HepG2 (cell line): ENCODE measurements at regions not wholly inside any gene's neighbourhood (a gene's known extent, or its start where the extent isn't known, plus 50 kb on each side); places are given as distances from the start of the nearest gene placed in this dataset.

Experiments used
- ATAC-seq: fragments of 200-7000 bp; cut with Tn5 transposase; 3 replicates; pipeline ENCODE4 v1.9.1; 2020; ENCODE audit warnings: mild to moderate bottlenecking, moderate library complexity
- BruUV-seq: library from RNA; stranded (reverse); fragments of 400-500 nt; replicated peaks from 2 replicates; lab custom pipeline; 2021; lab: Mats Ljungman, UMichigan
- CTCF ChIA-PET: fragments of 300-600 bp; formaldehyde crosslinking; extraction: SDS; loops from one replicate; lab custom pipeline; 2021; ENCODE audit warnings: low total read pairs, inconsistent platforms, low intra/inter-chr PET ratio; lab: Yijun Ruan, JAX
- POLR2A ChIA-PET: fragments of 350-600 bp; sonication (Branson Sonifier 250); formaldehyde crosslinking; loops from one replicate; lab custom pipeline; 2020; ENCODE audit warnings: antibody characterized with exemption, inconsistent platforms; lab: Yijun Ruan, JAX
- DNase-seq: peaks from one replicate; pipeline ENCODE4 v3.0.0-alpha.2; 2015; ENCODE audit warnings: low spot score
- FAIRE-seq: peaks from 3 replicates; lab custom pipeline; 2011; peaks lifted over from hg19 to GRCh38; lab: Jason Lieb, UNC
- H2AFZ ChIP-seq: one replicate; pipeline ENCODE4 v1.6.1; 2011; ENCODE audit warnings: low read length, inconsistent platforms
- H3K27ac ChIP-seq: fragments of 300-600 bp; 3 replicates; pipeline ENCODE4 v1.8.0; 2011; ENCODE audit warnings: mixed run types, mild to moderate bottlenecking, mixed read lengths, low read length, inconsistent platforms; ENCODE audit not compliant: insufficient read depth; ENCODE audit errors: extremely low read length
- H3K27me3 ChIP-seq, 2 experiments: fragments of 200-600 bp in 1 of 2; 2 replicates in 1 of 2; 3 replicates in 1 of 2; pipeline versions ENCODE4 v1.6.0 to v1.8.0; 2011; ENCODE audit warnings: low read length in 2 of 2, mild to moderate bottlenecking in 2 of 2, moderate library complexity in 2 of 2, inconsistent platforms in 1 of 2; ENCODE audit not compliant: insufficient read depth in 2 of 2, control insufficient read depth in 1 of 2
- H3K36me3 ChIP-seq, 2 experiments: fragments of 200-600 bp in 1 of 2; replicated peaks in 1 of 2; 2 replicates in 1 of 2; 3 replicates in 1 of 2; pipeline versions ENCODE4 v1.5.1 to v1.8.0; 2011; ENCODE audit warnings: low read length in 2 of 2, inconsistent platforms in 1 of 2; ENCODE audit not compliant: insufficient read depth in 2 of 2, control insufficient read depth in 1 of 2
- H3K4me1 ChIP-seq: 2 replicates; pipeline ENCODE4 v1.5.1; 2012; ENCODE audit warnings: low read length, inconsistent platforms; ENCODE audit not compliant: insufficient read depth
- H3K4me2 ChIP-seq: 2 replicates; pipeline ENCODE4 v1.6.0; 2011; ENCODE audit warnings: low read depth, low read length, inconsistent platforms
- H3K4me3 ChIP-seq, 3 experiments: fragments of 200-600 bp in 1 of 3; sonication (generic), shearing (Covaris generic) in 1 of 3; replicated peaks in 1 of 3; 2 replicates each; pipeline ENCODE4 v1.5.1; 2011 to 2016; ENCODE audit warnings: low read length in 3 of 3, inconsistent platforms in 2 of 3, low read depth in 2 of 3, mild to moderate bottlenecking in 2 of 3, control low read depth in 1 of 3, mixed read lengths in 1 of 3; ENCODE audit not compliant: insufficient read depth in 1 of 3
- H3K79me2 ChIP-seq: one replicate; pipeline ENCODE4 v1.6.1; 2011; ENCODE audit warnings: low read length, inconsistent platforms; ENCODE audit not compliant: insufficient read depth
- H3K9ac ChIP-seq: 2 replicates; pipeline ENCODE4 v1.6.0; 2011; ENCODE audit warnings: mild to moderate bottlenecking, low read depth, low read length, inconsistent platforms; ENCODE audit not compliant: insufficient read depth
- H3K9me3 ChIP-seq: 2 replicates; pipeline ENCODE4 v1.5.1; 2012; ENCODE audit warnings: mild to moderate bottlenecking, low read length
- H4K20me1 ChIP-seq: 2 replicates; pipeline ENCODE4 v1.6.0; 2011; ENCODE audit warnings: inconsistent platforms, mild to moderate bottlenecking, low read length, moderate library complexity; ENCODE audit not compliant: insufficient read depth
- BHLHE40 ChIP-seq: IDR thresholded peaks from 2 replicates; pipeline ENCODE4 v1.6.1; 2011; ENCODE audit warnings: low read length, improper control_type of control experiment
- CBFB ChIP-seq: sonication (generic); formaldehyde crosslinking; IDR thresholded peaks from 2 replicates; pipeline ENCODE4 v1.4.0; 2020; ENCODE audit warnings: missing genetic modification reagents
- KLF6 ChIP-seq: IDR thresholded peaks from 2 replicates; pipeline ENCODE4 v1.8.0; 2016; ENCODE audit warnings: missing biosample characterization, missing genetic modification reagents
- SMAD3 ChIP-seq: sonication (generic); formaldehyde crosslinking; IDR thresholded peaks from 2 replicates; pipeline ENCODE4 v1.4.0; 2020; ENCODE audit warnings: missing genetic modification reagents
- SP4 ChIP-seq: sonication (generic); formaldehyde crosslinking; IDR thresholded peaks from 2 replicates; pipeline ENCODE4 v1.8.1; 2023; ENCODE audit warnings: mild to moderate bottlenecking, missing genetic modification reagents
- SRSF4 ChIP-seq: fragments of 200-400 bp; formaldehyde crosslinking; IDR thresholded peaks from one replicate; pipeline ENCODE4 v1.6.1; 2018; ENCODE audit warnings: mild to moderate bottlenecking, low read depth, low read length, moderate library complexity; ENCODE audit not compliant: poor library complexity, severe bottlenecking
- TBX2 ChIP-seq: sonication (generic); formaldehyde crosslinking; IDR thresholded peaks from 2 replicates; pipeline ENCODE4 v1.5.0; 2020; ENCODE audit warnings: missing genetic modification reagents, mild to moderate bottlenecking, borderline replicate concordance
- ZBTB3 ChIP-seq: sonication (generic); formaldehyde crosslinking; IDR thresholded peaks from 2 replicates; pipeline ENCODE4 v1.4.0; 2020; ENCODE audit warnings: low read depth, mild to moderate bottlenecking, moderate library complexity, missing genetic modification reagents, borderline replicate concordance
- ZSCAN22 ChIP-seq: sonication (generic); formaldehyde crosslinking; IDR thresholded peaks from 2 replicates; pipeline ENCODE4 v1.4.0; 2020; ENCODE audit warnings: mild to moderate bottlenecking, missing genetic modification reagents
- WGBS: methylation state at CpG from one replicate; pipeline ENCODE4 v1.1.6; 2017; ENCODE audit warnings: low lambda C conversion rate; 5-methylcytosine and 5-hydroxymethylcytosine counted together
- in situ Hi-C: cut with HindIII; loops from 2 replicates; pipeline ENCODE4 v1.10.0; 2017; ENCODE audit warnings: low pct_unique_long_range_greater_than_20kb; ENCODE audit not compliant: extremely low pct_ligation_motif_present
- intact Hi-C: fragments of 100-400 bp; cut with micrococcal nuclease; formaldehyde crosslinking; loops from one replicate; pipeline ENCODE4 v1.10.0; 2022; ENCODE audit not compliant: unreplicated experiment
- TF ChIP-seq, protein P1 (sequence below): sonication (generic); formaldehyde crosslinking; IDR thresholded peaks from 2 replicates; pipeline ENCODE4 v1.8.1; 2023; ENCODE audit warnings: mild to moderate bottlenecking, missing genetic modification reagents
- TF ChIP-seq, protein P2 (sequence below): sonication (generic); formaldehyde crosslinking; IDR thresholded peaks from 2 replicates; pipeline ENCODE4 v1.5.1; 2020; ENCODE audit warnings: mild to moderate bottlenecking, missing genetic modification reagents, moderate library complexity

- TF ChIP-seq SMAD3 = no peak
- TF ChIP-seq, protein P1, sequence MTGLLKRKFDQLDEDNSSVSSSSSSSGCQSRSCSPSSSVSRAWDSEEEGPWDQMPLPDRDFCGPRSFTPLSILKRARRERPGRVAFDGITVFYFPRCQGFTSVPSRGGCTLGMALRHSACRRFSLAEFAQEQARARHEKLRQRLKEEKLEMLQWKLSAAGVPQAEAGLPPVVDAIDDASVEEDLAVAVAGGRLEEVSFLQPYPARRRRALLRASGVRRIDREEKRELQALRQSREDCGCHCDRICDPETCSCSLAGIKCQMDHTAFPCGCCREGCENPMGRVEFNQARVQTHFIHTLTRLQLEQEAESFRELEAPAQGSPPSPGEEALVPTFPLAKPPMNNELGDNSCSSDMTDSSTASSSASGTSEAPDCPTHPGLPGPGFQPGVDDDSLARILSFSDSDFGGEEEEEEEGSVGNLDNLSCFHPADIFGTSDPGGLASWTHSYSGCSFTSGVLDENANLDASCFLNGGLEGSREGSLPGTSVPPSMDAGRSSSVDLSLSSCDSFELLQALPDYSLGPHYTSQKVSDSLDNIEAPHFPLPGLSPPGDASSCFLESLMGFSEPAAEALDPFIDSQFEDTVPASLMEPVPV (CRISPR knock-in tag) = no peak
- TF ChIP-seq CBFB (CRISPR knock-in tag) = no peak
- TF ChIP-seq KLF6 (CRISPR knock-in tag) = no peak
- no peak for TF ChIP-seq ZBTB3 (CRISPR knock-in tag)
- TF ChIP-seq TBX2 (CRISPR knock-in tag) = no peak
- no peak for TF ChIP-seq BHLHE40
- TF ChIP-seq, protein P2, sequence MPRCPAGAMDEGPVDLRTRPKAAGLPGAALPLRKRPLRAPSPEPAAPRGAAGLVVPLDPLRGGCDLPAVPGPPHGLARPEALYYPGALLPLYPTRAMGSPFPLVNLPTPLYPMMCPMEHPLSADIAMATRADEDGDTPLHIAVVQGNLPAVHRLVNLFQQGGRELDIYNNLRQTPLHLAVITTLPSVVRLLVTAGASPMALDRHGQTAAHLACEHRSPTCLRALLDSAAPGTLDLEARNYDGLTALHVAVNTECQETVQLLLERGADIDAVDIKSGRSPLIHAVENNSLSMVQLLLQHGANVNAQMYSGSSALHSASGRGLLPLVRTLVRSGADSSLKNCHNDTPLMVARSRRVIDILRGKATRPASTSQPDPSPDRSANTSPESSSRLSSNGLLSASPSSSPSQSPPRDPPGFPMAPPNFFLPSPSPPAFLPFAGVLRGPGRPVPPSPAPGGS (CRISPR knock-in tag) = no peak
- no peak for TF ChIP-seq ZSCAN22 (CRISPR knock-in tag)
- TF ChIP-seq SRSF4 = no peak
- TF ChIP-seq SP4 (CRISPR knock-in tag) = no peak
- Histone ChIP-seq H3K27me3 (no peaks in the 10 kb centered on the region), H3K9me3 (peaks cover 66% of the 10 kb centered on the region), H3K79me2 (no peaks in the 10 kb centered on the region), H4K20me1 (no peaks in the 10 kb centered on the region), H3K27ac (no peak overlapping the region), H2AFZ (no peak overlapping the region), H3K4me2 (no peak overlapping the region), H3K9ac (no peak overlapping the region), H3K4me1 (no peaks in the 10 kb centered on the region), H3K4me3 (no peak overlapping the region), H3K36me3 (no peaks in the 10 kb centered on the region)
- POLR2A ChIA-PET = no interaction called here
- no TSS peak for BruUV-seq
- WGBS = 54% methylated on average over 2 of the region's 2 CpGs
- in situ Hi-C loops (no loop called here), intact Hi-C loops (loop anchor here (10.0 kb wide), 1 partner anchor 370 kb away; no protein-coding TSS in a partner anchor)
- FAIRE-seq (no peak), DNase-seq (peak; percentile 0), ATAC-seq (peak; percentile 46; the same call in 2 of the 3 replicates)
- CTCF ChIA-PET = no interaction called here
Measured at GRCh38 chr15:25134546-25134945, 179.8 kb downstream of the SNRPN start.
